ENCODE measurements at regions not wholly inside any gene's neighbourhood (a gene's known extent, or its start where the extent isn't known, plus 50 kb on each side); places are given as distances from the start of the nearest gene placed in this dataset.

DNA sequence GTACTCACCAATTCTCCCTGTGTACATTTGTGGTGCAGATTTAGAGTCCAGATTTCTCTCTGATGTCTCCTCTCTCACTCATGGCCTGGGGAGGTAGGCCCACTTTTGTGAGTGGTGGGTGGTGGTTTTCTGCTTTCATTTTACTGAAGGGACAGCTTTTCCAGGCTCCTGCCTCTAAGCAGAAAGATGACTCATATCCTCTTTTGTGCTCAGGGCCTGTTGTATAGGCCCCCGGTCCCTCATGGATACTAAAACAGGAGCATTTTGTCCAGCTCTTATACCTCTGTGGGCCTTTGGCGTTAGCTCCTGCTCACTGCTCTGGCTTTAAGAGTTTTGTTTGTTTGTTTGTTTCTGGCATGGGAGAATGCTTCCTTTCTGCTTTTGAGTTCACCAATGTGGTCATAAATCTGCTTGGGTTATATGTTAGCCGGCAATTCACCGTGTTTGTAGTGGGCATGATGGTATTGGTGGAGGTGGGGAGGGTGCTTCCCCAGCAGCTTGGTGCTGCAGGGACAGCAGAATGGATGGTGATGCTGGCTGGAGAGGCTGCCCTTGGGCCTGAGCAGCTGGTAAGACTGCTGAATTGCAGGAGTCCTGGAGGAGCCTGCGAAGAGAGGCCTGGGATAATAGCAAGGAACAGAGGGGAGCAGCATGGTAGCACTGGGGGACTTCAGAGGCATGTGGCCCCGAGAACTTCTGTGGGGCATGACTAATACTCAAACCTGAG is 468.7 kb downstream of the RPS24 start:
- no peak for ATAC-seq

GRCh38 chr10:78504181-78504580 is 470.5 kb downstream of the RPS24 start:
- no peak for ATAC-seq

- no peak for ATAC-seq
These were observed 472.0 kb downstream of the RPS24 start for GRCh38 chr10:78505657-78506056.

- ATAC-seq = no peak
These were observed 473.0 kb downstream of the RPS24 start for GRCh38 chr10:78506614-78507013.

DNA sequence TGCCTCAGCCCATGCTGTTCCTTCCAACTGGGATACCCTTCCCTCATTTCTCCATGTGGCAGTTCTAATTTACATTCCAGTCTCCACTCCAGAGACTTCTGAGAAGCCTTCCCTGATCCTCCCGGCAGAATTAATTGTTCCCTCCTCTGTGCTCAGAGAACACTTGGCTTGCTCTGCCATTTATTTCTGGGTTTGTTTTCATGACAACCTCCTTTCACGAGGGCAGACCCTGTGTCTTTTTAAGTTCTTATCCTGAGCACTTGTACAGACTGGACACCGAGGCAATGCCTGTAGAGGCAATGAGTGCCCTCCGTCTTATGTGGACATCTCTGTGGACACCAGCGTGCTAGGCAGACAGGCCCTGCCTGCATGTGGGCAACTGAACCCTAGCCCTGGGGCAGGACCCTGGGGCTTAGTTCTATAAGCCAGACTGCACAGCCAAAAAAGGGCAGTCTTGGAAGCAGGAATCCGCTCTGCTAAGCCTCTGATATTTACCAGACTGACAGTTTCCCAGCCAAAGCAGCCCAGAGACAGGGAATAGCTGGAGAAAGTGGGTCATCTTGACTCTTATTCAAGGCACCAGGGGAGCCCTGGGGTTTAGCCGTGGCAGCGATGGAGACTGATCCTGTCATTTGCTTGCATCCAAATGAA is 474.0 kb downstream of the RPS24 start:
- no peak for ATAC-seq

GRCh38 chr10:78508955-78509748 is 475.5 kb downstream of the RPS24 start:
- no peak for ATAC-seq

DNA sequence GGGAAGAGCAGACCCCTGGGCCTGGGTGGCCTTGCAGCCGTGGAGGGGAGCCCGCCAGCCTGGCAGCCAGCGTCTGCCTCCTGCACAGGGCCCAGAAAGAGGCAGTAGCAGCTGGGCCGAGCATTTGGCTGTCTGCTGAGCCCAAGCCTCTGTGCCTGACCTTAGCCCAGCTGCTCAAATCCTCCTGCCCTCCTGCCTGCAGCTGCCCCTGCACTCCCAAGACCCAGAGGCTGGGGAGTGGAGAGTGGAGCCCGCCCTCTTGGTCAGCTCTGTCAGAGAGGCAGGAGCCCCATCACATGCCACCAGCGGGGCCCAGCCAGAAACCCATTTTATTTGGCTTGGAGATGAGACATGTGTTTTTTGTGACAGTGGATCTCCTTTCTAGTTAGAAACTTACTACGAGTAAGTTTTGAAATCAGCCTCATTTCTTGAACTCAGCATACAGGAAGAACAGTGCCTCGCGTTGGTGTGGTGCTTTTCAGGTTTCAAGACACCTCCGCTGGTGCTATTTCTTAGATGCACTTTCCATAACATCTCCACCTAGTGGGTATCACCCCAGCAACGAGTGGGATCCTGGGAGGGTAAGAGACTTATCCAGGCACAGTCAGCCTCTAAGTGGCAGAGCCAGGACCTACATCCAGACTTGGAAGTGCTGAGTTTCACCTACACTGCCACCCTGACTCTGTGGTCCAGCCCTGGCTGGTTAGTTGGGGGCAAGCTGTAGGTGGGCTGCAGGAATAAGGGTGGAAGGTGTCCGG is 477.1 kb downstream of the RPS24 start:
- ATAC-seq = no peak

- no peak for ATAC-seq
These were observed 477.9 kb downstream of the RPS24 start for GRCh38 chr10:78511324-78512204.

DNA sequence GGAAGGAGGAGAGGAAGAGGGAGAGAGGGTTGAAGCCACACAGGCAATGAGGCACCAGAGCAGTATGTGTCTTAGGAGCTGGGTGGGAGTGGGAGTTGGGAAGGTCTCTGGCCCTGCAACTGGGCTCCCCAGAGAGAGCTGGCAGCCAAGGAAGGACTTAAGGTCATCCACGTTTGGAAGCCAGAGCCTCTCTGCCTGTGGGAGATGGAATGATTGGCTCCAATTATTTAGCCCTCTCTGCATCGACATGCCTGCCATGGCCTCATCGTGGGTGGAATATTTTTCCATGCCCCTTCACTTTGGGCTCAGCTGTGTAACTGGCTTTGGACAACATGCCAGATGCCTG is 478.5 kb downstream of the RPS24 start:
- no peak for ATAC-seq

- no peak for ATAC-seq
These were observed 479.7 kb downstream of the RPS24 start for GRCh38 chr10:78513330-78513729.

DNA sequence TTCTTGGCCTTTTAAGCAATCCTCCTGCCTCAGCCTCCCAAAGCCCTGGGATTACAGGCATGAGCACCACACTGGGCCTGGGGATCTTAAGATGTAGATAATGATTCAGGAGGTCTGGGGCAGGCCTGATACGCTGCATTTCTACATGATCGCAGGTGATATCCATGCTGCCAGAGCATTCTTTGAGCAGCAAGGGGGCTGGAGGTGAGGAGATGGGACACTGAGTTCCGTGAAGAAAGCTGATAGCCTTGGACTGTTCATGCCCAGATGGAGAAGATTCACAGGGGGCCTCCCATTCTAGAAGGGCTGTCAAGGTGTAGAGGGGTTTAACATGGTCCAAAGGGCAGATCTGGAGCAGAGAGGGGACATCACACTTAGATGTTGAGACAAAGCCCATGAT is 480.3 kb downstream of the RPS24 start:
- no peak for ATAC-seq

GRCh38 chr10:78514459-78514858 is 480.8 kb downstream of the RPS24 start:
- ATAC-seq = no peak

DNA sequence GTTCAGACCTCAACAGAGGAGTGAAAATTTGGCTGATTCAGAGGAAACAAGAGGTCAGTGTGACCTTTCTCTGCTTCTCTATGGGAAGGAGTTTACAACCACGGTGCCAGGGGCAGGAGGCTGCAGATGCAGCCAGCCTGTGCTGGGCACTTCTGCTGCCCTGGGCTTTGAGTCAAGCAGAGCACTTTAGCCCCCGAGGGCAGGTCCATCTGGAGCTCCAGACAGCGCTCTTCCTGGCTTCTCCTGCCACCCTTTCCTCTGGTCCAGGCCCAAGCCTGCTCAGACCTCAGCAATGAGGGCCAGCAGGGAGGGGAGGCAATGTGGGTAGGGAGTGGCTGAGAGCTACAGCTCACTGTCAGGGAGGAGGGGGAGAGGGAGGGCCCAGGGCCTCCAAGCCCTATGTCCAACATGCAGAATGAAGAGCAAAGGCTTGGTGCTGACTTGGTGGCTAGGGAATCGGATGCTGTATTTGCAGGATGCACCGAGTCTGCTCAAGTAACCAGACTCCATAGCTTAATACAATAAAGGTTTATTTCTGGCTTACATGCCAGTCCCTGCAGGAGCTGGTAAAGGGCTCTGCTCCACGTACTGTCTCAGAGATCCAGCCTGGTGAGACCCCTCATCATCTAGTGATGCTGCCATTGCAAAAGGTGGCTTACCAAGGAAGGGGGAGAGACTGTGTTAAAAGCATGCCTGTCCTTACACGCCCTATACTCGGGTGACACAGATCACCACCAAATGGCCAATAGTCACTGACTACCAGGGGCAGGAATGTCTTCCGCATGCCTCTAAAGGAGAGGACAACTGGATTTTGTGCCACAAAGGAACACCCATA is 481.6 kb downstream of the RPS24 start:
- no peak for ATAC-seq

GRCh38 chr10:78515873-78516153 is 482.1 kb downstream of the RPS24 start:
- no peak for ATAC-seq

DNA sequence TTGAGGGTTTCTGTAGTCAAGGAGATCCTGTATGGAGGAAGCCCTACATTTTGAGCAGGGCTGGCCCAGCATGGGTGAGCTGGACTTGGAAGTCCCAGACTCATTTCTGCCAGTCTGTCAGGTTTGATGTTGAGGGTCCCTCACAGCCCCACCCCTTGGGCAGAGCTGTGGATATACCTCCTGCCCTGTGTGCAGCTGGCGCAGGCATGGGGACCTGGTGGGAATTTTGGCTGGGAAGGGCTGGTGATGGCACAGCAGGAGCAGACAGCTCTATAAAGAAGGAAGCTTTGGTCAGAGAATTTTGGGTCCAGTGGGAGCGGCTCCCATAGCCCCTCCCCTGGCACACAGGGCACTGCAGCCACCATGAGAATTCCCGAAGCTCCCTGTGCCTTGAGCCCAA is 482.6 kb downstream of the RPS24 start:
- ATAC-seq = no peak

- ATAC-seq = no peak
These were observed 483.1 kb downstream of the RPS24 start for GRCh38 chr10:78516756-78517155.

- no peak for ATAC-seq
These were observed 484.6 kb downstream of the RPS24 start for GRCh38 chr10:78518224-78518623.

- ATAC-seq = peak in 1 of 2 donors; percentile 46
These were observed 487.2 kb downstream of the RPS24 start for GRCh38 chr10:78520737-78521430.

DNA sequence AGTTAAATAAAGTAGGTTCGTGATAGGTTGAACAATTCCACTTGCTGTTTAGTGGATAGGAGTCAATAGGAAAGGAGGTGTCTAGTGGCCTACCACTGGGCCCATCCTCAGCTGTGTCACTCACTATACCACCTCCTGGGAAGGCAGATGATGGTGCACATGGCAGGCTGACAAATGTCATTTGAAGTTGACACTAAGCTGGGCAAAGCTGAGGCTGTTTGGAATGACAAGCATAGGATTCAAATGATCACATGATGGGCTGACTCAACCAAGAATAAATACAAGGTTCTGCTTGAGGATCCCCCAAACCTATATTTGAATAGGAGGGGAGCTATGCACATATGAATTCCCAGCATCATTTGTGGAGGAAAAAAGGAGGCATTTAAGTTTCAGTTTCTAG is 489.8 kb downstream of the RPS24 start:
- ATAC-seq = no peak

GRCh38 chr10:78524342-78524741 is 490.7 kb downstream of the RPS24 start:
- no peak for ATAC-seq

DNA sequence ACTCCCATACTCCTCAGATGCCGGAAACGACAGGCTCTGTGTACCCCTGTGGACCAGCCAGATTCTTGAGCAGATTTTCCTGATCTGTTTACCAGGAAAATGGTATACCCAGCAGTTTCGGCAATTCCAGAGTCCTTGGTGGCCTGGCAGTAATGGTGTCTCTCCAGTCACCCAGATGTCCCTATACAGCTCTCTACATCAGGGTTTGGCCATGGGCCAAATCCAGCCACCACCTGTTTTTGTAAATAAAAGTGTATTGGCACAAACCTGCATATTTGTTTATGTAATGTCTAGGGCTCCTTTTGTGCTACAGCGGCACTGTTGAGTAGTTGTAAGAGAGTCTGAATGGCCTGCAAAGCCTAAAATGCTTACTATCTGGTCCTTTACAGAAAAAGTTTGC is 491.3 kb downstream of the RPS24 start:
- ATAC-seq = no peak
